Tibial artery (tissue), 4 donors: ENCODE measurements at regions not wholly inside any gene's neighbourhood (a gene's known extent, or its start where the extent isn't known, plus 50 kb on each side); places are given as distances from the start of the nearest gene placed in this dataset.
"Not testable (repeated sequence)": the region's sequence is repeated elsewhere in the genome, so short reads cannot be mapped to it uniquely, and the experiment has no call there.

Source experiments
- DNase-seq, 2 donors: peaks; one replicate each; pipeline ENCODE4 v3.0.0-alpha.2; 2019
- H3K27ac ChIP-seq, 2 donors: fragments of 200-600 bp; sonication (generic) in 1 of 2; 1 replicate in 1 of 2; 2 replicates in 1 of 2; pipeline ENCODE4 v1.5.1; 2018 to 2019; ENCODE audit warnings: mild to moderate bottlenecking in 1 of 2
- H3K27me3 ChIP-seq, 2 donors: fragments of 200-600 bp; sonication (generic) in 1 of 2; one replicate each; pipeline versions ENCODE4 v1.5.1 to v1.6.0; 2016 to 2019
- H3K36me3 ChIP-seq, 3 donors: fragments of 200-600 bp; sonication (generic) in 2 of 3; one replicate each; pipeline ENCODE4 v1.5.1; 2016 to 2019; ENCODE audit warnings: mild to moderate bottlenecking in 2 of 3
- H3K4me1 ChIP-seq, 4 donors: fragments of 200-600 bp; sonication (generic) in 2 of 4; 1 replicate in 3 of 4; 2 replicates in 1 of 4; pipeline ENCODE4 v1.5.1; 2016 to 2019
- H3K4me3 ChIP-seq, 2 donors: fragments of 200-600 bp; sonication (generic) in 1 of 2; 1 replicate in 1 of 2; 2 replicates in 1 of 2; pipeline ENCODE4 v1.5.1; 2018 to 2019; ENCODE audit warnings: mild to moderate bottlenecking in 2 of 2
- H3K9me3 ChIP-seq, 3 donors: fragments of 200-600 bp; sonication (generic) in 1 of 3; one replicate each; pipeline ENCODE4 v1.5.1; 2016 to 2019
- CTCF ChIP-seq, 2 experiments: fragments of 200-600 bp in 1 of 2; fragments of 450-650 bp in 1 of 2; IDR thresholded peaks; one replicate each; pipeline ENCODE4 v1.5.1; 2017 to 2019; ENCODE audit warnings: antibody characterized with exemption in 2 of 2, mild to moderate bottlenecking in 1 of 2, moderate library complexity in 1 of 2
- intact Hi-C: fragments of 100-400 bp; cut with DNase I; formaldehyde crosslinking; loops from one replicate; pipeline ENCODE4 v1.15.0; 2023; ENCODE audit warnings: low total_unique reads

GRCh38 chr9:82424599-82425120 is 436.1 kb downstream of the SPATA31D1 start:
- H3K4me1 ChIP-seq: peaks cover 0 to 11% (median 3%) of the 10 kb centered on the region in 4 donors
- no peak for TF ChIP-seq CTCF (IDR thresholded peaks at IDR 0.05)
- DNase-seq: no peak

GRCh38 chr9:82431121-82431520 is 442.5 kb downstream of the SPATA31D1 start:
- Histone ChIP-seq H3K4me1 (no peaks in the 10 kb centered on the region), H3K27ac (no peak overlapping the region), H3K36me3 (no peaks in the 10 kb centered on the region), H3K9me3 (peaks cover 0 to 6% (median 0%) of the 10 kb centered on the region in 3 donors), H3K4me3 (no peak overlapping the region), H3K27me3 (no peaks in the 10 kb centered on the region)
- no peak for TF ChIP-seq CTCF (IDR thresholded peaks at IDR 0.05)
- intact Hi-C loops: no loop called here
- DNase-seq: no peak

More at GRCh38 chr9:82424599-82425120, 436.1 kb downstream of the SPATA31D1 start:
- Histone ChIP-seq H3K27me3 (no peaks in the 10 kb centered on the region), H3K36me3 (no peaks in the 10 kb centered on the region), H3K9me3 (no peaks in the 10 kb centered on the region), H3K27ac (no peak overlapping the region), H3K4me3 (no peak overlapping the region)
- intact Hi-C loops: no loop called here

- H3K36me3 ChIP-seq, intact Hi-C loops, H3K4me1 ChIP-seq, H3K4me3 ChIP-seq, H3K27me3 ChIP-seq, DNase-seq, H3K9me3 ChIP-seq, H3K27ac ChIP-seq: not testable (repeated sequence)
Measured at GRCh38 chr9:82433290-82433931, 444.8 kb downstream of the SPATA31D1 start.

- no peaks in the 10 kb centered on the region for H3K4me1 ChIP-seq
- H3K4me3 ChIP-seq: no peak overlapping the region
- intact Hi-C loops: no loop called here
- DNase-seq: no peak
- H3K36me3 ChIP-seq: no peaks in the 10 kb centered on the region
- no peak overlapping the region for H3K27ac ChIP-seq
- no peaks in the 10 kb centered on the region for H3K27me3 ChIP-seq
- peaks cover 0 to 28% (median 22%) of the 10 kb centered on the region in 3 donors for H3K9me3 ChIP-seq
- no peak for TF ChIP-seq CTCF (IDR thresholded peaks at IDR 0.05)
Measured at GRCh38 chr9:82436475-82436874, 447.9 kb downstream of the SPATA31D1 start.

GRCh38 chr9:82437183-82437582 is 448.6 kb downstream of the SPATA31D1 start:
- H3K27me3 ChIP-seq, H3K4me3 ChIP-seq, intact Hi-C loops, H3K36me3 ChIP-seq, H3K27ac ChIP-seq, DNase-seq, H3K4me1 ChIP-seq: not testable (repeated sequence)
- peaks cover 0 to 30% (median 22%) of the 10 kb centered on the region in 3 donors for H3K9me3 ChIP-seq

- TF ChIP-seq CTCF (IDR thresholded peaks at IDR 0.05): no peak
- DNase-seq: no peak
- H3K4me3 ChIP-seq: no peak overlapping the region
- no peak overlapping the region for H3K27ac ChIP-seq
- intact Hi-C loops: no loop called here
- H3K36me3 ChIP-seq: no peaks in the 10 kb centered on the region
- peaks cover 0 to 30% (median 22%) of the 10 kb centered on the region in 3 donors for H3K9me3 ChIP-seq
- no peaks in the 10 kb centered on the region for H3K4me1 ChIP-seq
- H3K27me3 ChIP-seq: no peaks in the 10 kb centered on the region
Measured at GRCh38 chr9:82438581-82438980, 450.0 kb downstream of the SPATA31D1 start.
